ENCODE measurements at regions not wholly inside any gene's neighbourhood (a gene's known extent, or its start where the extent isn't known, plus 50 kb on each side); places are given as distances from the start of the nearest gene placed in this dataset.

DNA sequence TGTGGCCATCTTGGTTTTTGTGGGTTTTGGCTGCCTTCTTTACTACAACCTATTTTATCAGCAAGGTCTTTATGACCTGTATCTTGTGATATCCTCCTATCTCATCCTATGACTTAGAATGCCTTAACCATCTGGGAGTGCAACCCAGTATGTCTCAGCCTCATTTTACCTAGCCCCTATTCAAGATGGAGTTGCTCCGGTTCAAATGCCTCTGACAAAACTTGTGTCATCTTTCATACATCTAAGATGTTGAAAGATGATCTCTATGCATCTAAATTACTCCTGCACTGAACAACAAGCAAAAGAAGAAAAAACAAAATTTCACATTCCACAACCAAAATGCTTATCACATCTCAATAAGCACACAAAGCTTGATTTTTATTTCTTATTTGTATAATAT, 129.5 kb upstream of the CNR1 start:
- intact Hi-C loops (cut with DNase I): no loop called here
- ATAC-seq (no peak), DNase-seq (no peak)

DNA sequence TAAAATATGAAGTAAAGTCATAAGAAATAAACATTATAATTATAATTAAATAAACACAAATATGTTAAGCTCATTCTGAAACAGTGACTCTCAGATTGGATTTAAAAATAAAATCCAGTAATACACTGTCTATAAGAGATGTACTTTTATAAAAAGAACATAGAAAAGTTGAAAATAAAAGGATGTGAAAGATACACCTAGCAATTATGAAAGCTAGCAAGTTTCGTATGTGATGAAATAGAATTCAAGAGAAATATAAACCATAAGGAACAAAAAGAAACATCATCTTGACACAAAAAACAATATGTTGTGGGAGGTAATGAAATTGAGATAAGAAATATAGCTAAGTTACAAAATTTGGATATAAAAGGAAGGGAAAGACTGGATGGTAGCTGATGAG, 128.6 kb upstream of the CNR1 start:
- ATAC-seq (no peak), DNase-seq (no peak)
- intact Hi-C loops (cut with DNase I): no loop called here

DNA sequence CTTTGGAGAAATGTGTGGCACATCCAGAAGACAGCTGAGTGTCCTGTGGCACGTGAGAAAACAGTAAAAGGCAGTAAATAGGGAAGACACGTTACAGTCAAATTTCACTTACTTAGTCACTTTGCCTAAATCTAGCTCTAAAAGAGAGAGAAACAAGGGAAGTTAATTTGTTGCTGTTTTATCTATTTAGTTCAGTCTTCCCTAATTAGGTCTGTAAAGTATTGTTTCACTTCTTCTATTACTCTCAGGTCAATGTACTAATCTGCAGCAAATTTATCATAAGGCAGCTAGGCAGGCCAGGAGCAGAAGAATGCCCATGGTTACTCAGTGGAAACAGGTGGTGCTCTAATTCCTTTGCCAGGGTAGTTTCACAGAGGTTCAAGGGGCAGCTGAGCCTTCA, 124.3 kb upstream of the CNR1 start:
- ATAC-seq (no peak), DNase-seq (no peak)
- intact Hi-C loops (cut with DNase I): no loop called here

DNA sequence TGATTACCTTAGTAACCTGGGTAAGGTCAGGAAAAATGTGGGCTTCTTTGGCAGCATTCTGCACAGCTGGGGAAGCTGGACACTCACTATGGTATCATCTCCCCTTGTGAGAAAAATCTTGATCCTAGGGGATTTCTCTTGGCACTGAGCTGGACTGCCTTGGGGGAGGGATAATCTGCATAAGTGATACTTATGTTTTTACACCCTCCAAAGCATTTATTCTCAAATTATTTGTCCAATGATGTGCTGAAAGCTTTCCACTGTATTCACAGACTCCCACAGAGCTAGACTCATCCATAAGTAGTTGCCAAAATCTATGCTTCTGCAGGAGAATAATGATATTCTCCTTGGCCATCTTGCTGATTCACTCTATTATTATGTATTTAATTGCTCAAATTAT, 121.5 kb upstream of the CNR1 start:
- ATAC-seq (no peak), DNase-seq (no peak)
- intact Hi-C loops (cut with DNase I): no loop called here

DNA sequence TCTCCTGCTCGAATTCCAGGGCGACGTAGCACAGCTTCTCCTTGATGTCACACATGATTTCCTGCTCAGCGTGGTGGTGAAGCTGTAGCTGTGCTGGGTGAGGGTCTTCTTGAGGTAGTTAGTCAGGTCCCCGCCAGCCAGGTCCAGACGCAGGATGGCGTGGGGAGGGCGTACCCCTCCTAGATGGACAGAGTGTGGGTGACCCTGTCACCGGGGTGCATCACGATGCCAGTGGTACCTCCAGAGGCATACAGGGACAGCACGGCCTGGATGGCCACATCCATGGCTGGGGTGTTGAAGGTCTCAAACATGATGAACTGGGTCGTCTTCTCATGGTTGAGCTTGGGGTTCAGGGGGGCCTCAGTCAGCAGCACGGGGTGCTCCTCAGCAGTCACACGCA, 110.2 kb upstream of the CNR1 start:
- intact Hi-C loops (cut with DNase I): no loop called here
- DNase-seq (no peak), ATAC-seq (no peak)

DNA sequence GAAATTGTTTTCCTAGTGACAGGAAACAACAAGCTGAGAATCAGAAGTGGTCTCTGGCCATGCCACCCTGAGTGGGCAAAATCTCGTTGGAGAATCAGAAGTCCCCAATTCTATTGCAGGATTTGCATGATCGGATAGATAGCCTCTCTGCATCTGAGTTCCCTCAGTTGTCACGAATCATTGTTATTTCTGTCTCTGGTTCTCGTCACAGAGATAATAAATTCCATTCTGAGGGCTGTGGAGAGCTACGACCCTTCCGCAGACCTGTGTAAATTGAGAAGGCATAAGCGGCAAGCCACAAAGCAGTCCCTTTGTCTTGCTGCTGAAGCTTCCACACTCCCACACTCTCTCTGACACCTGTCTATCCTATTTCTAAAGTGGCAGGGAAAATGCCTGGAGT, 102.4 kb upstream of the CNR1 start:
- DNase-seq (no peak), ATAC-seq (no peak)
- intact Hi-C loops (cut with DNase I): no loop called here

DNA sequence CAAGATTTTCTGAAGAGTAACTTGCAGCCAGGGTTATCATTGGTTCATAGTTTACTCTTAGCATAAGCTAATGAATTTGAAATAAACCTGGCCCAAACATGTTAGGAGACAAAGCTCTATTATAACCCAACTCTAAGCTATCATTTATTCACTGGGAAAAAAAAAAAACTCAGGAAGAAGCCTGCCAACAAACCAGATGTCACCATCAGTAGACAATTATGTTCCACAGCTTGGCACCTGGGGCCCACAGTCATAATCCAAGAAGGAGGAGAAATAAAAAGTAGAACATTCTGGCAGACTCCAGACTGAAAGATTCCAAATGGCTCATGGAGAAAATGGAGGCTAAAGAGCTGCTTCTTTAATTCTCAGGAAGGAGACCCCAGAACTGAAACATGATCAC, 100.0 kb upstream of the CNR1 start:
- ATAC-seq: no peak
- intact Hi-C loops (cut with DNase I): no loop called here
- DNase-seq: no peak

DNA sequence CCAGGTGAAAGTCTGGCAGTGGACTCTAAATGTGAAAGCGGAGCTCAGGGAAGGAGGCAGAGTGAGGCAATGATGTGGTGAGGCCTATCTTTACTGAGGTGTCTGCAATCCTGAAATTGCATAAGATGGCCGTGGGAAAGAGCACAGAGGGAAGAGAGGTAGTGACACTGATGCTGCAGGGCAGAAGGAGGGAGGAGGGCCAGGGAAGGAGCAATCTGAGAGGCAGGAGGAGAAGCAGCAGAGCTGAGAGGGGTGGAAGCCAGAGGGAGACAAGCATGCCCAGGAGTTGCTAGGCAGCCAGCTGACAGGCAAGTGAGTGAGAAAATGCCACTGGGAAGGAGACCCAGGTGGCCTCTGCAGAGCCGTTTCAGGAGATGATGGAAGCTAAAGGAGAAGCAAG, 97.4 kb upstream of the CNR1 start:
- intact Hi-C loops (cut with DNase I): no loop called here
- DNase-seq (no peak), ATAC-seq (no peak)

DNA sequence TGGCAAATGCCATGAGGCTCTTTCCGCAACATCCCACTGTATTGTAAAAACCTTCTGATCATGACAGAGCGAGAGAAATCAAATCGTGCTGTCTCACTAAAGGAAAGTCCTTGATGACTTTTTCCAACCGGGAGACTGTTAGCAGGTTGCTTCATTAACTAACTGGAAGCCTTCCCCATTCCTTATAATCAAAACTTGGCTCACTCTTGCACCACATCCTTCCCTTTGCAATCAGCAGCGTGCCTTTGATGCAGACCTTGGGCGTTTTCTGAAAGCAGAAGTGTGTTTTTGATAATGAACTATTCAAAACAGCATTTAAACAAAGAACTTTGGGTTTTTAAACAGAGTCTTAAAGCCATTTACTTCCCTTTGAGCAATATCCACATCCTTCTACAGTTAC, 96.2 kb upstream of the CNR1 start:
- peak; percentile 27 for DNase-seq
- peak in 1 of 2 donors; percentile 38 for ATAC-seq

DNA sequence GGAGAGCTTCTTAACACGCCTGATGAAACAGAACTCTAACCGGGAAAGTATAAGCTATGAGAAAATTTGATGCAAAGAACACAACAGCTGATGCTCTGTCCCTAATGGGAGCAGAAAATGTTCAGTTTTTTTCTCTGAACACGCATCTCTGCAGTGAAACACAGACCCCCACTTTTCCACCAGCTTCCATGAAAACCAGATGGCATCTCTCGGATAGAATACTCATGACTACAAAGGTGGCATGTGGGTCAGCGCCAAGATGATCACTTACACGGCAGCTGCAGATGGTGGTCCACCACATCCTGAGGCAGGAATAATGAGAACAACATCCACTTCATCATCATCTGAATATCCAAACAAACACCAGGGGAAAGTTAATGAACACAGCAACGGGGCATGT, 85.2 kb upstream of the CNR1 start:
- ATAC-seq: no peak
- no peak for DNase-seq
- intact Hi-C loops (cut with DNase I): no loop called here

More for the DNA sequence above, 96.2 kb upstream of the CNR1 start:
- intact Hi-C loops (cut with DNase I): no loop called here

DNA sequence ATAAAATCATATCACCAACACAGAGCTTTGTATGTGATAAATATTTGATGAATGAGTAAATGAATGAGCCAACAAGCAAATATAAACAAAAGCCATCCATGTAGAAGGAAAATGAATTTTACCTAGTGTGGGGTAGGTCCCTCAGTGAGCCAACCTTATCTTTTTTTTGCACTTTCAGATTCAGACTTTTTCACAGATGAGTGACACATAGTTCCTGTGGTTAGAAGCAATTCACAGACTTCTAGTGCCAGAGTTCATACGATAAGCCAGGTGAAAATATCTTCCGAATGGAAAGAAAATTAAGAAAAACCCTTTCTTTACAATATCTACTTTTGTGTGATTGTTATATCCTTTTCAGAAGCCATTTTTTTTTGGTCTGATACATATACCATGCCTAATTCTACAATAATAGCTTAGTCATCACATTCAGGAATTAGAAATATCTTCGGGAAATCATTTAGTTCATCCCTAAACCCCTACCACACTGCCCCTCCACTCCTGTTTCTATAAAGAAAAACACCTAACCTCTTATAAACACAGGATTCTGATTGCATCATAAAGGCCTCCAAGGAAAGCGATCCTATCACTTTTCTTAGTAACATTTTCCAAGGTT, 82.7 kb upstream of the CNR1 start:
- no peak for ATAC-seq
- intact Hi-C loops (cut with DNase I): no loop called here
- no peak for DNase-seq

DNA sequence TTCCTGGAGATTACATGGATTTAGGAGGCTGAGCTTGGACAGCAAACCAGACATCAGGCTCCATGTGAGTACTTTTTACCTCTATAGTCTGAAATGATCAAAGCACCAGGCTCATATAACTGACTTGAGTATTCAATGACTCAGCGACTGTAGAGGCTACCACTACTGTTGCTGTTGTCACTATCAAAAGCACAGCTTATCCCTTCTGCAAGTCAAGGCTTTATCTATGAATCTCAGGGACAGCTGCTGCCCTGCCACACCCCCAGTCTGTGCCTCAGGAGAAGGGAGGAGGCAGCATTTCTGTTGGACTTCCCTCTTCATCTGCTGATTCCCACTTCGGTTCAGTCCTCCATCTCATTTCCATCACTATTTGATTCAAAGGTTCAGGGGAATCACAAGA, 80.5 kb upstream of the CNR1 start:
- intact Hi-C loops (cut with DNase I): no loop called here
- ATAC-seq (no peak), DNase-seq (no peak)

DNA sequence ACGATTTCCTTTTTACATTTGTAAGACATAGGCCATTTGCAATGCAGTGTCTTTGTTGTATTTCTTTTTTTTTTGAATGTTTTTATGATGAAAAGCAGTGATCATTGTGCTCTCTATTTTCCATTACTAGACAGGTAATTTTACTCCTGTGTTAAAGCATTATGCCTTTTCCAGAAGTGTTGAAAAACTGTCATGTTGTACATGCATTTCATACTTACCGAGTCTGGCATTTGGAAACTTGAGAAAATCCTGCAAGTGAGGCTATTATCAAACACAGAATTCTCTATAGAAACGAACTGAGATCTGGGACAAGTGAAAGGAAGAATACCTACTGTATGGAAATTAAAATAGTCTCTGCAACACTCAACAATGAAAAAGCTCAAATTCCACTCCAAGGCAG, 78.6 kb upstream of the CNR1 start:
- no peak for DNase-seq
- intact Hi-C loops (cut with DNase I): no loop called here
- no peak for ATAC-seq

DNA sequence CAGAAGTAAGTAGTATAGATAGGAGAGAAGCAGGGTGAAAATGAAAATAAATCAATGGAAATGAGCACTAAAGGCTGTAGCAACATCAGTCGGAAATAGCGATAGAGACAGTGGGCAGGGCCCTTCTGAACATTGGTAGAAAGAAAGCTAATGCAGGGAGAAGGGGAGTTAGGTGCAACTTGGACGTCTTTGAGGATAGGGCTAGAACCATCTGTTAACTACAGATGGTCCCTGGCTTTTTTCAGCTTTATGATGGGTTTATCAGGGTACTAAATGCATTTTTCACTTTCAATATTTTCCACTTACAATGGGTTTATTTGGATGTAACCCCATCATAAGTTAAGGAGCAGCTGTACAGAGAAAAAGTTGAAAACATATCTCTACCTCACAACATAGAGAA, 72.8 kb upstream of the CNR1 start:
- DNase-seq (no peak), ATAC-seq (no peak)
- intact Hi-C loops (cut with DNase I): no loop called here

DNA sequence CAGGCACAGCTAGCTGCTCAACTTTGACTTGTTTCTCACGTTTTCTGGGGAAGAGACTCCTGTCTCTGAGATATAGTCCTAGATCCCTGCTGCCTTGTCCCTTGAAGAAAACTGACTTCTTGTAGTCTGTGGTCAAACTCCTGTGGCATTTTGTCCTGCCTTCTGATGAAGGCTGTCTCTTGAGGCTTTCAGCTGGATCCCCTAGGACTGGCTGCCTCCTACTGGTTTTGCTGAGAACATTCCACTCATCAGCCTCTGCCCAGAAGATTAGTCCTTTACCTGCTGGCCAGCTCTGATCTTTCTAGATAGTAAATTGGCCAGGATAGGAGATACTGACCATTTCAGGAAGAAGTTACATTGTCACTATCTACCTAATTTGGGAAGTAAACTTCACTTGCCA, 71.9 kb upstream of the CNR1 start:
- ATAC-seq: no peak
- no peak for DNase-seq
- intact Hi-C loops (cut with DNase I): no loop called here

DNA sequence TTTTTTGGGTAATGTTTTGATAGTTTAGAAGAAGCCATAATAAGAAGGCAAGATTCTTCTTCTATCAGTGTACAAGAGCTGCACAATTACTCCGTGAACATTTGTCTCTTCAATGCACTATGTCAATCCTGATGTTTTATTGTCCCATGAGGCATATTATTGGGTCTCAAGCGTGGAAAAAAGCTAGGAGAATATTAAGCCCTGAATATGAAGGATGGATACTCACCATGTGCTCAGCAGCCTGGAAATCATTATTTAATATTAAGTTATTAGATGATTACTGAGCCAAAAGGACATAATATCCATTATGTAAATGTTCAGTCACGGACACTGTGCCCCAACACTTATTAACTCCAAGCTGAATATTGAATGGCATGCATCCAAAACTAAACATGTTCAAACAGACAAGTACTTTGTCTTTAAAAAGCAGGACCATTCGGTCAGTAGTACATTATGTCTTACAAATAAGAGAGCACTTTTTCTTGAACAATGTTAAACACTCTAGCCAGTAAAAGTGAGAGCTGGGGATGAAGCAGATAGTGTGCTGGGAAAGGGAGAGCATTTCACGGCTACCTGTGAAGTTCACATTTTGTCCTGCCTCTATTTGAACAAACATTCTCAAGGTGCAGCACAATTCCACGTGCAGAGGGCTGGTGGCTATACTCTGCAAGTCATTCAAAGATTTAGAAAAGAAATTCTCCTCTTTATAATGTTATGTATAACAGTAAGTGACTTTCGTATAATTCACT, 70.6 kb upstream of the CNR1 start:
- intact Hi-C loops (cut with DNase I): no loop called here
- ATAC-seq: no peak
- DNase-seq: no peak

DNA sequence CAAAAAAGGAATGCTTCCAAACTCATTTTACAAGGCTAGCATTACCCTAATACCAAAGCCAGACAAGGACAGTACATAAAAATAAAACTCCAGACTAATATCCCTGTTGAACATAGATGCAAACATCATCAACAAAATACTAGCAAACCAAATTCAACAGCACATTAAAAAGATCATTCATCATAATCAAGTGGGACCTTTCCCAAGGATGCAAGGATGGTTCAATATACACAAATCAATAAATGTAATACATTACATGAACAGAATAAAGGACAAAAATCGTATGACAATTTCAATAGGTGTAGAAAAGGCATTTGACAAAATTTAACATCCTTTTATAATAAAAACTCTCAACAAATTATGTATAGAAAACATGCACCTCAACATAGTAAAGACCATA, 66.6 kb upstream of the CNR1 start:
- ATAC-seq: no peak
- no peak for DNase-seq
- intact Hi-C loops (cut with DNase I): no loop called here

DNA sequence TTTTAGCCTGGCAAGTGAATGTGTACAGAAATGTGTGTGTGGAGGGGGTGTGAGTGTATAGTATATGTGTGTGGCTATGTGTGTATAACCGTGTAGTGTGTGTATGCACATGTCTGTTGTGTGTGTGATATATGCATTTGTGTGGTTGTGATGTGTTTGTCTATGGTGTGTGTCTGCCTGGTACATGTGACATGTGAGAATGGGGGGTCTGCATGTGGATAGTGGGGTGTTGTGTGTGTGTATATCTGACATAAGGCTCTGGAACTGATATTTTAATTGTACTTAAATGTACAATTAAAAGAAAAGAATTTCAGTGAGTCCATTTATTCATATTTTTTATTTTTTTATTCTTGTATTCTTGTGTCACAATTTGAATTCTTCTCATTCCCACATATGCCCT, 57.2 kb upstream of the CNR1 start:
- ATAC-seq (no peak), DNase-seq (no peak)
- intact Hi-C loops (cut with DNase I): no loop called here

DNA sequence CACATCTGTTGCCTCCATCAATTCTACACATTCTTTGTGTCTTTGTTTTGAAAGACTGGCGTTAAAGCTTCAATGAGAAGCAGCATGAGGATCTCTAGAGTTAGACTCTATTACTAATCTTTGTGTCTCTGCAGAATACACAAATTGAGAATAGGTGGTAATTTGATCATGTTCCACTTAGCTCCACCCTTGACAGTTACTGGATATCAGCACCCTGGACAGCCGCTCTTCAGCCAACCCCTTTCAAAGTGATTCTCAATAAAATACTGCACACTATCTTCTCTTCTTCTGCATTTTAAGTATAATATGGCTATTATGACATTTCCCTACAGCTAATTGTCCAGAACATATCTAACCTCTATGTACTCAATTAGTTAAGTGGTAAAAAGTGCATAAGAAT, 54.3 kb upstream of the CNR1 start:
- ATAC-seq: no peak

DNA sequence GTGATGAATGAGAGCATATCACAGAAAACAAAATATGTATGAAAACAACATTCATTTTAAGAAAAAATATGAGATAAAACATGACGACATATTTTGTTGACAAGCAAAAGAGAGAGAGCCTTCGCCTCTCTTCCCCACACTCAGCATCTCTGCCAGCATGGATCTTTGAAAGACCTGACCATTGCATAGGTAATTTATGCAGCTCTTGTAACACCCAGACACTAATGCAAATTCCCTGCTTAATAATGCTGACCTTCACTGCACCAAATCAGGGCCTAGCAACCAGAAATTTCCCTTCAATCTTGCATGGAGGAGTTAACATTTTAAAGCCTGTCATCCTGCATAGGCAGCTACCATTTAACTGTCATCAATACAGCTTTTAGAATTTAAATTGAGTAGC, 50.0 kb upstream of the CNR1 start:
- intact Hi-C loops (cut with DNase I): no loop called here
- ATAC-seq: no peak

More for the DNA sequence above, 54.3 kb upstream of the CNR1 start:
- no peak for DNase-seq
- intact Hi-C loops (cut with DNase I): no loop called here

More for the DNA sequence above, 50.0 kb upstream of the CNR1 start:
- DNase-seq: no peak
